ENCODE measurements at regions not wholly inside any gene's neighbourhood (a gene's known extent, or its start where the extent isn't known, plus 50 kb on each side); places are given as distances from the start of the nearest gene placed in this dataset.
"Not testable (repeated sequence)": the region's sequence is repeated elsewhere in the genome, so short reads cannot be mapped to it uniquely, and the experiment has no call there.

- no peaks in the 10 kb centered on the region for H3K4me1 ChIP-seq (replicated peaks)
- peaks cover 3% of the 10 kb centered on the region; the same call in 1 of the 2 replicates for H3K27me3 ChIP-seq (replicated peaks)
Observed at GRCh38 chr15:89024418-89024817, 63.8 kb upstream of the ABHD2 start.

GRCh38 chr15:89026167-89026566 lies 62.1 kb upstream of the ABHD2 start:
- H3K27me3 ChIP-seq (replicated peaks) = peaks cover 3% of the 10 kb centered on the region; the same call in 1 of the 2 replicates
- H3K36me3 ChIP-seq = no peaks in the 10 kb centered on the region
- no peak overlapping the region for H3K4me3 ChIP-seq
- no peak for DNase-seq (ENCODE audit: low read depth in 1 of 2, low spot score in 2 of 2)
- H3K9me3 ChIP-seq (replicated peaks) = peaks cover 4% of the 10 kb centered on the region; the same call in 1 of the 2 replicates
- H3K4me1 ChIP-seq (replicated peaks) = no peaks in the 10 kb centered on the region
- no peak overlapping the region for H3K27ac ChIP-seq

More at GRCh38 chr15:89024418-89024817, 63.8 kb upstream of the ABHD2 start:
- H3K27ac ChIP-seq = no peak overlapping the region
- H3K9me3 ChIP-seq (replicated peaks) = peaks cover 4% of the 10 kb centered on the region; the same call in 1 of the 2 replicates
- no peak for DNase-seq (ENCODE audit: low read depth in 1 of 2, low spot score in 2 of 2)
- H3K36me3 ChIP-seq = no peaks in the 10 kb centered on the region
- H3K4me3 ChIP-seq = no peak overlapping the region

GRCh38 chr15:89028036-89028435 lies 60.2 kb upstream of the ABHD2 start:
- Histone ChIP-seq H3K27me3 (replicated peaks) (peaks cover 3% of the 10 kb centered on the region; the same call in 1 of the 2 replicates), H3K4me3 (no peak overlapping the region), H3K4me1 (replicated peaks) (no peaks in the 10 kb centered on the region), H3K36me3 (no peaks in the 10 kb centered on the region), H3K9me3 (replicated peaks) (peaks cover 4% of the 10 kb centered on the region; the same call in 1 of the 2 replicates), H3K27ac (no peak overlapping the region)
- DNase-seq (ENCODE audit: low read depth in 1 of 2, low spot score in 2 of 2) = no peak

- peak in 1 of 2 experiments; percentile 12 for DNase-seq (ENCODE audit: low read depth in 1 of 2, low spot score in 2 of 2)
- no peak overlapping the region for H3K27ac ChIP-seq
Observed at GRCh38 chr15:89030311-89030710, 57.9 kb upstream of the ABHD2 start.

GRCh38 chr15:89031637-89032285 lies 56.5 kb upstream of the ABHD2 start:
- not testable (repeated sequence) for H3K27me3 ChIP-seq (replicated peaks); H3K36me3 ChIP-seq; H3K4me1 ChIP-seq (replicated peaks); H3K9me3 ChIP-seq (replicated peaks); H3K4me3 ChIP-seq; H3K27ac ChIP-seq
- peak in 1 of 2 experiments; percentile 27 for DNase-seq (ENCODE audit: low read depth in 1 of 2, low spot score in 2 of 2)

More at GRCh38 chr15:89030311-89030710, 57.9 kb upstream of the ABHD2 start:
- Histone ChIP-seq H3K4me1 (replicated peaks) (no peaks in the 10 kb centered on the region), H3K9me3 (replicated peaks) (peaks cover 4% of the 10 kb centered on the region; the same call in 1 of the 2 replicates), H3K36me3 (no peaks in the 10 kb centered on the region), H3K27me3 (replicated peaks) (peaks cover 3% of the 10 kb centered on the region; the same call in 1 of the 2 replicates), H3K4me3 (no peak overlapping the region)

- Histone ChIP-seq H3K27me3 (replicated peaks) (0 out of 2 replicates have a peak, but pooled peaks cover 3% of the 10 kb centered on the region), H3K27ac (no peak overlapping the region), H3K36me3 (no peaks in the 10 kb centered on the region), H3K9me3 (replicated peaks) (no peaks in the 10 kb centered on the region), H3K4me1 (replicated peaks) (no peaks in the 10 kb centered on the region), H3K4me3 (no peak overlapping the region)
- no peak for DNase-seq (ENCODE audit: low read depth in 1 of 2, low spot score in 2 of 2)
Observed at GRCh38 chr15:89034305-89034704, 54.0 kb upstream of the ABHD2 start.

GRCh38 chr15:89035150-89035549 lies 53.1 kb upstream of the ABHD2 start:
- DNase-seq (ENCODE audit: low read depth in 1 of 2, low spot score in 2 of 2) = no peak
- Histone ChIP-seq H3K9me3 (replicated peaks) (no peaks in the 10 kb centered on the region), H3K27ac (no peak overlapping the region), H3K27me3 (replicated peaks) (0 out of 2 replicates have a peak, but pooled peaks cover 3% of the 10 kb centered on the region), H3K4me3 (no peak overlapping the region), H3K36me3 (no peaks in the 10 kb centered on the region), H3K4me1 (replicated peaks) (no peaks in the 10 kb centered on the region)

- Histone ChIP-seq H3K27me3 (replicated peaks) (0 out of 2 replicates have a peak, but pooled peaks cover 3% of the 10 kb centered on the region), H3K4me1 (replicated peaks) (no peaks in the 10 kb centered on the region), H3K36me3 (no peaks in the 10 kb centered on the region), H3K4me3 (no peak overlapping the region), H3K9me3 (replicated peaks) (no peaks in the 10 kb centered on the region), H3K27ac (no peak overlapping the region)
- no peak for DNase-seq (ENCODE audit: low read depth in 1 of 2, low spot score in 2 of 2)
Observed at GRCh38 chr15:89035658-89036057, 52.6 kb upstream of the ABHD2 start.

GRCh38 chr15:89038146-89038545 lies 50.1 kb upstream of the ABHD2 start:
- Histone ChIP-seq H3K36me3 (no peaks in the 10 kb centered on the region), H3K4me1 (replicated peaks) (peaks cover 3% of the 10 kb centered on the region; the same call in 1 of the 2 replicates), H3K27me3 (replicated peaks) (0 out of 2 replicates have a peak, but pooled peaks cover 3% of the 10 kb centered on the region), H3K27ac (no peak overlapping the region), H3K4me3 (no peak overlapping the region), H3K9me3 (replicated peaks) (no peaks in the 10 kb centered on the region)
- peak in 1 of 2 experiments; percentile 23 for DNase-seq (ENCODE audit: low read depth in 1 of 2, low spot score in 2 of 2)

Measured in SJSA1 (cell line).